ENCODE measurements at regions not wholly inside any gene's neighbourhood (a gene's known extent, or its start where the extent isn't known, plus 50 kb on each side); places are given as distances from the start of the nearest gene placed in this dataset.

GRCh38 chr15:35596285-35596684 lies 50.3 kb upstream of the DPH6 start:
- no peak for DNase-seq (ENCODE audit: low spot score)

- no peak for DNase-seq (ENCODE audit: low spot score)
Observed at GRCh38 chr15:35602836-35603235, 56.9 kb upstream of the DPH6 start.

GRCh38 chr15:35603301-35603700 lies 57.3 kb upstream of the DPH6 start:
- DNase-seq (ENCODE audit: low spot score) = no peak

- no peak for DNase-seq (ENCODE audit: low spot score)
Observed at GRCh38 chr15:35603856-35604255, 57.9 kb upstream of the DPH6 start.

- DNase-seq (ENCODE audit: low spot score) = no peak
Observed at GRCh38 chr15:35605764-35606449, 59.9 kb upstream of the DPH6 start.

- DNase-seq (ENCODE audit: low spot score) = no peak
Observed at GRCh38 chr15:35606450-35606779, 60.5 kb upstream of the DPH6 start.

- DNase-seq (ENCODE audit: low spot score) = no peak
Observed at GRCh38 chr15:35616498-35617271, 70.7 kb upstream of the DPH6 start.

GRCh38 chr15:35618260-35619188 lies 72.6 kb upstream of the DPH6 start:
- DNase-seq (ENCODE audit: low spot score) = no peak

- no peak for DNase-seq (ENCODE audit: low spot score)
Observed at GRCh38 chr15:35622641-35623340, 76.8 kb upstream of the DPH6 start.

- DNase-seq (ENCODE audit: low spot score) = no peak
Observed at GRCh38 chr15:35624881-35625280, 78.9 kb upstream of the DPH6 start.

GRCh38 chr15:35626571-35627318 lies 80.8 kb upstream of the DPH6 start:
- no peak for DNase-seq (ENCODE audit: low spot score)

GRCh38 chr15:35627696-35628095 lies 81.7 kb upstream of the DPH6 start:
- DNase-seq (ENCODE audit: low spot score) = no peak

- DNase-seq (ENCODE audit: low spot score) = no peak
Observed at GRCh38 chr15:35629766-35630165, 83.8 kb upstream of the DPH6 start.

- no peak for DNase-seq (ENCODE audit: low spot score)
Observed at GRCh38 chr15:35630532-35630931, 84.6 kb upstream of the DPH6 start.

GRCh38 chr15:35630985-35631384 lies 85.0 kb upstream of the DPH6 start:
- no peak for DNase-seq (ENCODE audit: low spot score)

GRCh38 chr15:35633677-35634076 lies 87.7 kb upstream of the DPH6 start:
- DNase-seq (ENCODE audit: low spot score) = no peak

GRCh38 chr15:35646790-35647189 lies 100.8 kb upstream of the DPH6 start:
- DNase-seq (ENCODE audit: low spot score) = no peak

GRCh38 chr15:35647303-35647702 lies 101.3 kb upstream of the DPH6 start:
- DNase-seq (ENCODE audit: low spot score) = no peak

- DNase-seq (ENCODE audit: low spot score) = no peak
Observed at GRCh38 chr15:35648941-35649340, 103.0 kb upstream of the DPH6 start.

- no peak for DNase-seq (ENCODE audit: low spot score)
Observed at GRCh38 chr15:35649575-35649974, 103.6 kb upstream of the DPH6 start.

GRCh38 chr15:35654332-35654731 lies 108.4 kb upstream of the DPH6 start:
- DNase-seq (ENCODE audit: low spot score) = no peak
